Keratinocyte (primary cell): ENCODE measurements at regions not wholly inside any gene's neighbourhood (a gene's known extent, or its start where the extent isn't known, plus 50 kb on each side); places are given as distances from the start of the nearest gene placed in this dataset.

Experiments used
- DNase-seq: peaks from one replicate; pipeline ENCODE4 v3.0.0-alpha.2; 2011; ENCODE audit warnings: low read depth, missing footprints, low spot score
- FAIRE-seq: peaks from 2 replicates; lab custom pipeline; 2011; peaks lifted over from hg19 to GRCh38; lab: Jason Lieb, UNC
- H2AFZ ChIP-seq: 2 replicates; pipeline ENCODE4 v1.6.0; 2012; ENCODE audit warnings: low read length, control low read depth, inconsistent platforms; ENCODE audit not compliant: control insufficient read depth
- H3K27ac ChIP-seq: 2 replicates; pipeline ENCODE4 v1.5.1; 2011; ENCODE audit warnings: low read length; ENCODE audit not compliant: control insufficient read depth, insufficient read depth
- H3K27me3 ChIP-seq: 3 replicates; pipeline ENCODE4 v1.6.0; 2011; ENCODE audit warnings: low read length; ENCODE audit not compliant: control insufficient read depth, insufficient read depth; ENCODE audit errors: extremely low read depth
- H3K36me3 ChIP-seq, 2 experiments: 2 replicates in 1 of 2; 3 replicates in 1 of 2; pipeline ENCODE4 v1.5.1; 2011; ENCODE audit warnings: low read length in 2 of 2, mild to moderate bottlenecking in 1 of 2; ENCODE audit not compliant: control insufficient read depth in 2 of 2, insufficient read depth in 2 of 2; ENCODE audit errors: extremely low read depth in 1 of 2
- H3K4me1 ChIP-seq: 3 replicates; pipeline ENCODE4 v1.5.1; 2011; ENCODE audit warnings: low read length; ENCODE audit not compliant: control insufficient read depth, insufficient read depth; ENCODE audit errors: extremely low read depth
- H3K4me2 ChIP-seq: 3 replicates; pipeline ENCODE4 v1.6.0; 2011; ENCODE audit warnings: low read depth, low read length; ENCODE audit not compliant: control insufficient read depth, insufficient read depth; ENCODE audit errors: extremely low read depth
- H3K4me3 ChIP-seq, 3 experiments: fragments of 200-600 bp in 1 of 3; sonication (generic) in 1 of 3; 2 replicates in 2 of 3; 3 replicates in 1 of 3; pipeline ENCODE4 v1.5.1; 2011 to 2016; ENCODE audit warnings: low read length in 3 of 3, mild to moderate bottlenecking in 3 of 3, control low read depth in 2 of 3, inconsistent platforms in 1 of 3, low read depth in 1 of 3, mixed read lengths in 1 of 3, mixed run types in 1 of 3, moderate library complexity in 1 of 3; ENCODE audit not compliant: control insufficient read depth in 2 of 3, insufficient read depth in 2 of 3; ENCODE audit errors: extremely low read depth in 1 of 3
- H3K79me2 ChIP-seq: 2 replicates; pipeline ENCODE4 v1.6.0; 2012; ENCODE audit warnings: low read length; ENCODE audit not compliant: control insufficient read depth, insufficient read depth
- H3K9ac ChIP-seq: 3 replicates; pipeline ENCODE4 v1.6.0; 2011; ENCODE audit warnings: low read length; ENCODE audit not compliant: control insufficient read depth, insufficient read depth; ENCODE audit errors: extremely low read depth
- H3K9me1 ChIP-seq: 3 replicates; pipeline ENCODE4 v1.6.0; 2011; ENCODE audit warnings: low read length; ENCODE audit not compliant: control insufficient read depth, insufficient read depth; ENCODE audit errors: extremely low read depth
- H3K9me3 ChIP-seq: 2 replicates; pipeline ENCODE4 v1.5.1; 2012; ENCODE audit warnings: low read depth, low read length; ENCODE audit not compliant: control insufficient read depth
- H4K20me1 ChIP-seq: 3 replicates; pipeline ENCODE4 v1.6.0; 2011; ENCODE audit warnings: low read length; ENCODE audit not compliant: control insufficient read depth, insufficient read depth; ENCODE audit errors: extremely low read depth
- EZH2 ChIP-seq: IDR thresholded peaks from one replicate; pipeline ENCODE4 v1.6.1; 2012; ENCODE audit warnings: inconsistent platforms, mild to moderate bottlenecking, low read length, moderate library complexity
- dilution Hi-C: fragments of 300-500 bp; cut with MboI; formaldehyde crosslinking; loops from one replicate; pipeline ENCODE4 v1.7.0; 2020; ENCODE audit warnings: low sequenced_read_pairs; ENCODE audit not compliant: extremely low pct_ligation_motif_present
- TF ChIP-seq, protein P1 (sequence below), 3 experiments: IDR thresholded peaks in 1 of 3; conservative IDR thresholded peaks in 1 of 3; optimal IDR thresholded peaks in 1 of 3; 2 replicates in 2 of 3; 3 replicates in 1 of 3; pipeline versions ENCODE3 to v1.5.1; 2011; ENCODE audit warnings: low read length in 3 of 3, mild to moderate bottlenecking in 3 of 3, moderate library complexity in 2 of 3, control low read depth in 1 of 3, inconsistent platforms in 1 of 3; ENCODE audit not compliant: insufficient read depth in 2 of 3; ENCODE audit errors: extremely low read depth in 1 of 3

DNA sequence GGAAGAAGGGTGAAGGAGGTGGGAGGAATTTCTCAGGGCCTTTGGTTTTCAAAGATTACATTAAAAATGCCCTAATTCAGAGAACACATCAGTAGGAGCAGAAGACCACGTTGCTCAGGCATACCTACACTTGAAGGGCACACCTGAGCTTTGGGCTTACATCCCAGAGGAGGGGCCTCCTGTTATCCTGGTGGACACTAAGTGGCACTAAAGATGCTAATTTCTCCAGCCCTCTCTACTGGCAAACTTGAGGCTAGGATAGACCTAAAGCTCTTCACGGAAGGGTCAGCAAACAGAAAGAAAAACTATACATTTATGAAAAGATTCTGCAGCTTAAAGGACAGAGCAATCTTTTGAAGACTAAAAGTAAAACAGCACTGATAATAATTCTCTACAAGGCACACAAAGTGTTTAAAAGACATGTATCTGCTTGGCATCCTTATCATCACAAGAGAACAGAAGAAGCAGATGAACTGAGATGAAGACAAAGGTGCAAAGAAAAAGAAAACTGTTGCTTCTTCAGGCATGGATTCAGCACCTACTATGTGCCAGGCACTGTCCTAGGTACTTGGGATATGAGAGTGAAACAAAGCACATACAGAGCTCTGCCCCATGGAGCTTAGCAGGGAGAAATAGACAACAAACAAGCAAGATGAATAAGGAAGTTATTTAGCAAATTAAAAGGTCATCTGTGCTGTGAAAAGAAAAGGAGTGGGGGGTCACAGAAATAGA is 137.5 kb downstream of the NUAK1 start:
- dilution Hi-C loops = no loop called here

DNA sequence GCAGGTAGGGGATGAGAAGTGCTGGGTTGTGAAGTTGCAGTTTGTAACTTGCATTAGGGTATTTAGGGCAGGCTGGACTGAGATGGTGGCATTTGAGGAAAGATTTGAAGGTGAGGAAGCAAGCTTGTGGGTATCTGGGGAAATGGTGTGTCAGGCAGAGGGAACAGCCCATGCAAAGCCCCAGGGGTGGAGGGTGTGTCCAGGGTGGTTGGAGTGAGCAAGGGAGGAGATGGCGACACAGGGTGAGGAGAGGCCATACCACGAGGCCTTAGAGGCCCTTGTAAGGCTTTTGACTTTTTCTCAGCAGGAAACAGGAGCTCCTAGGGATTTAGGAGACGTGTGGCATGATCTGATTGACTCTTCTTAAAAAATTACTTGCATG is 136.9 kb downstream of the NUAK1 start:
- Histone ChIP-seq H3K27me3 (no peaks in the 10 kb centered on the region), H3K4me2 (no peak overlapping the region), H3K79me2 (no peaks in the 10 kb centered on the region), H3K9me3 (no peaks in the 10 kb centered on the region), H3K36me3 (no peaks in the 10 kb centered on the region), H3K9me1 (no peaks in the 10 kb centered on the region), H3K27ac (no peak overlapping the region), H2AFZ (no peak overlapping the region), H3K4me1 (peaks cover 7% of the 10 kb centered on the region), H4K20me1 (no peaks in the 10 kb centered on the region), H3K4me3 (no peak overlapping the region), H3K9ac (no peak overlapping the region)
- no peak for FAIRE-seq
- DNase-seq = no peak
- TF ChIP-seq, protein P1, sequence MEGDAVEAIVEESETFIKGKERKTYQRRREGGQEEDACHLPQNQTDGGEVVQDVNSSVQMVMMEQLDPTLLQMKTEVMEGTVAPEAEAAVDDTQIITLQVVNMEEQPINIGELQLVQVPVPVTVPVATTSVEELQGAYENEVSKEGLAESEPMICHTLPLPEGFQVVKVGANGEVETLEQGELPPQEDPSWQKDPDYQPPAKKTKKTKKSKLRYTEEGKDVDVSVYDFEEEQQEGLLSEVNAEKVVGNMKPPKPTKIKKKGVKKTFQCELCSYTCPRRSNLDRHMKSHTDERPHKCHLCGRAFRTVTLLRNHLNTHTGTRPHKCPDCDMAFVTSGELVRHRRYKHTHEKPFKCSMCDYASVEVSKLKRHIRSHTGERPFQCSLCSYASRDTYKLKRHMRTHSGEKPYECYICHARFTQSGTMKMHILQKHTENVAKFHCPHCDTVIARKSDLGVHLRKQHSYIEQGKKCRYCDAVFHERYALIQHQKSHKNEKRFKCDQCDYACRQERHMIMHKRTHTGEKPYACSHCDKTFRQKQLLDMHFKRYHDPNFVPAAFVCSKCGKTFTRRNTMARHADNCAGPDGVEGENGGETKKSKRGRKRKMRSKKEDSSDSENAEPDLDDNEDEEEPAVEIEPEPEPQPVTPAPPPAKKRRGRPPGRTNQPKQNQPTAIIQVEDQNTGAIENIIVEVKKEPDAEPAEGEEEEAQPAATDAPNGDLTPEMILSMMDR (optimal IDR thresholded peaks at IDR 0.05 in 1 of 3, IDR thresholded peaks at IDR 0.05 in 1 of 3, conservative IDR thresholded peaks at IDR 0.05 in 1 of 3; ENCODE audit: extremely low read depth in 1 of 3, insufficient read depth in 2 of 3, low read length in 3 of 3) = no peak
- TF ChIP-seq EZH2 = no peak
- dilution Hi-C loops = no loop called here

More for the DNA sequence above, 137.5 kb downstream of the NUAK1 start:
- H3K27me3 ChIP-seq = no peaks in the 10 kb centered on the region
- no peak overlapping the region for H2AFZ ChIP-seq
- H3K9me3 ChIP-seq = no peaks in the 10 kb centered on the region
- H3K4me1 ChIP-seq = peaks cover 7% of the 10 kb centered on the region
- no peak for FAIRE-seq
- H3K9me1 ChIP-seq = no peaks in the 10 kb centered on the region
- H3K4me3 ChIP-seq = no peak overlapping the region
- no peaks in the 10 kb centered on the region for H3K36me3 ChIP-seq
- H4K20me1 ChIP-seq = no peaks in the 10 kb centered on the region
- no peak overlapping the region for H3K9ac ChIP-seq
- DNase-seq = no peak
- no peak overlapping the region for H3K27ac ChIP-seq
- TF ChIP-seq EZH2 = no peak
- TF ChIP-seq, protein P1 (optimal IDR thresholded peaks at IDR 0.05 in 1 of 3, IDR thresholded peaks at IDR 0.05 in 1 of 3, conservative IDR thresholded peaks at IDR 0.05 in 1 of 3; ENCODE audit: extremely low read depth in 1 of 3, insufficient read depth in 2 of 3, low read length in 3 of 3) = no peak
- no peaks in the 10 kb centered on the region for H3K79me2 ChIP-seq
- H3K4me2 ChIP-seq = no peak overlapping the region
